Endothelial cell of umbilical vein (primary cell): ENCODE measurements at regions not wholly inside any gene's neighbourhood (a gene's known extent, or its start where the extent isn't known, plus 50 kb on each side); places are given as distances from the start of the nearest gene placed in this dataset.

Experiments
- BruUV-seq: library from RNA; stranded (reverse); fragments of 400-500 nt; replicated peaks from 2 replicates; lab custom pipeline; 2021; lab: Mats Ljungman, UMichigan
- CTCF ChIA-PET: fragments of 300-600, 350-600 bp; sonication (Branson Sonifier 250); formaldehyde crosslinking; loops from one replicate; lab custom pipeline; 2021; ENCODE audit warnings: antibody characterized with exemption, inconsistent platforms; lab: Charles Lee
- POLR2A ChIA-PET: fragments of 300-600, 350-600 bp; sonication (Branson Sonifier 250); formaldehyde crosslinking; loops from one replicate; lab custom pipeline; 2021; ENCODE audit warnings: antibody characterized with exemption, inconsistent platforms; lab: Charles Lee
- DNase-seq: peaks from one replicate; pipeline ENCODE4 v3.0.0-alpha.2; 2011; ENCODE audit warnings: low read depth, low spot score
- FAIRE-seq: peaks from 2 replicates; lab custom pipeline; 2011; peaks lifted over from hg19 to GRCh38; lab: Jason Lieb, UNC
- H2AFZ ChIP-seq: 2 replicates; pipeline ENCODE4 v1.6.0; 2012; ENCODE audit warnings: low read depth, low read length, control low read depth, inconsistent platforms
- H3K27ac ChIP-seq: 2 replicates; pipeline ENCODE4 v1.5.1; 2011; ENCODE audit warnings: low read depth, mild to moderate bottlenecking, control low read depth, low read length, moderate library complexity; ENCODE audit not compliant: insufficient read depth
- H3K27me3 ChIP-seq, 2 experiments: 2 replicates each; pipeline versions ENCODE4 v1.6.0 to v1.6.1; 2011; ENCODE audit warnings: low read length in 2 of 2, mixed read lengths in 1 of 2; ENCODE audit not compliant: control insufficient read depth in 2 of 2, insufficient read depth in 2 of 2
- H3K36me3 ChIP-seq, 2 experiments: 2 replicates in 1 of 2; 3 replicates in 1 of 2; pipeline ENCODE4 v1.5.1; 2011; ENCODE audit warnings: low read length in 2 of 2, mild to moderate bottlenecking in 1 of 2, moderate library complexity in 1 of 2; ENCODE audit not compliant: control insufficient read depth in 2 of 2, insufficient read depth in 2 of 2; ENCODE audit errors: extremely low read depth in 1 of 2
- H3K4me1 ChIP-seq: 3 replicates; pipeline ENCODE4 v1.5.1; 2011; ENCODE audit warnings: mild to moderate bottlenecking, low read length; ENCODE audit not compliant: control insufficient read depth, insufficient read depth; ENCODE audit errors: extremely low read depth
- H3K4me2 ChIP-seq: 2 replicates; pipeline ENCODE4 v1.6.1; 2011; ENCODE audit warnings: low read length, control low read depth, mixed read lengths; ENCODE audit not compliant: insufficient read depth
- H3K4me3 ChIP-seq, 3 experiments: fragments of 200-600 bp in 1 of 3; sonication (generic), shearing (Covaris generic) in 1 of 3; replicated peaks in 1 of 3; 2 replicates each; pipeline ENCODE4 v1.5.1; 2011 to 2016; ENCODE audit warnings: control low read depth in 3 of 3, low read length in 3 of 3, mild to moderate bottlenecking in 2 of 3, inconsistent platforms in 1 of 3, low read depth in 1 of 3, moderate library complexity in 1 of 3; ENCODE audit not compliant: insufficient read depth in 1 of 3
- H3K79me2 ChIP-seq: 2 replicates; pipeline ENCODE4 v1.6.0; 2012; ENCODE audit warnings: low read length, inconsistent platforms; ENCODE audit not compliant: control insufficient read depth, insufficient read depth
- H3K9ac ChIP-seq: replicated peaks from 2 replicates; pipeline ENCODE3; 2011; ENCODE audit warnings: low read length, control low read depth; ENCODE audit not compliant: insufficient read depth; ENCODE audit errors: extremely low read depth
- H3K9me1 ChIP-seq: replicated peaks from 3 replicates; pipeline ENCODE4 v1.6.0; 2011; ENCODE audit warnings: mild to moderate bottlenecking, low read length; ENCODE audit not compliant: control insufficient read depth, insufficient read depth; ENCODE audit errors: extremely low read depth
- H3K9me3 ChIP-seq: replicated peaks from 2 replicates; pipeline ENCODE4 v1.5.1; 2012; ENCODE audit warnings: low read length, inconsistent platforms; ENCODE audit not compliant: control insufficient read depth, insufficient read depth
- H4K20me1 ChIP-seq: replicated peaks from 2 replicates; pipeline ENCODE3; 2011; ENCODE audit warnings: mild to moderate bottlenecking, low read length; ENCODE audit not compliant: control insufficient read depth, insufficient read depth; ENCODE audit errors: extremely low read depth
- CTCF ChIP-seq, 2 donors: IDR thresholded peaks; 1 replicate in 1 of 2; 2 replicates in 1 of 2; pipeline ENCODE4 v1.5.1; 2011; ENCODE audit warnings: low read length in 2 of 2, mild to moderate bottlenecking in 2 of 2, moderate library complexity in 2 of 2, control low read depth in 1 of 2, inconsistent platforms in 1 of 2, low read depth in 1 of 2; ENCODE audit not compliant: insufficient read depth in 1 of 2; ENCODE audit errors: extremely low read depth in 1 of 2
- EZH2 ChIP-seq: IDR thresholded peaks from 2 replicates; pipeline ENCODE4 v1.6.1; 2012; ENCODE audit warnings: borderline replicate concordance, low read depth, mild to moderate bottlenecking, moderate library complexity, low read length, inconsistent platforms; ENCODE audit not compliant: severe bottlenecking
- FOS ChIP-seq: IDR thresholded peaks from 2 replicates; pipeline ENCODE4 v1.6.1; 2011; ENCODE audit warnings: mild to moderate bottlenecking, low read length, moderate library complexity, borderline replicate concordance; ENCODE audit not compliant: insufficient read depth
- GATA2 ChIP-seq: IDR thresholded peaks from 2 replicates; pipeline ENCODE4 v1.7.0; 2011; ENCODE audit warnings: low read depth, mild to moderate bottlenecking, moderate library complexity, mixed read lengths, low read length; ENCODE audit not compliant: insufficient read length, insufficient read depth
- JUN ChIP-seq: IDR thresholded peaks from 2 replicates; pipeline ENCODE4 v1.6.1; 2011; ENCODE audit warnings: borderline replicate concordance, low read depth; ENCODE audit not compliant: insufficient read length, insufficient read depth
- MYC ChIP-seq: IDR thresholded peaks from one replicate; pipeline ENCODE4 v1.6.1; 2011; ENCODE audit warnings: mild to moderate bottlenecking, low read depth, low read length
- POLR2A ChIP-seq: IDR thresholded peaks from 2 replicates; pipeline ENCODE4 v1.6.1; 2012; ENCODE audit warnings: low read depth, mild to moderate bottlenecking, control low read depth, low read length
- POLR2AphosphoS5 ChIP-seq: IDR thresholded peaks from 2 replicates; pipeline ENCODE4 v1.6.1; 2012; ENCODE audit warnings: low read depth, mild to moderate bottlenecking, control low read depth, low read length, moderate library complexity; ENCODE audit not compliant: insufficient read depth
- dilution Hi-C: fragments of 300-500 bp; cut with MboI; formaldehyde crosslinking; loops from one replicate; pipeline ENCODE4 v1.15.0; 2019; ENCODE audit warnings: low sequenced_read_pairs; ENCODE audit not compliant: extremely low pct_ligation_motif_present
- intact Hi-C: fragments of 100-400 bp; cut with micrococcal nuclease; formaldehyde crosslinking; loops from one replicate; pipeline ENCODE4 v1.10.0; 2022
- TF ChIP-seq, protein P1 (sequence below): IDR thresholded peaks from 2 replicates; pipeline ENCODE4 v1.6.1; 2011; ENCODE audit not compliant: insufficient read depth, insufficient read length

- Histone ChIP-seq H3K9me1 (no peaks in the 10 kb centered on the region), H3K4me1 (no peaks in the 10 kb centered on the region), H3K79me2 (no peaks in the 10 kb centered on the region), H3K4me3 (no peak overlapping the region), H3K36me3 (no peaks in the 10 kb centered on the region), H3K9ac (no peak overlapping the region), H4K20me1 (no peaks in the 10 kb centered on the region), H3K27me3 (no peaks in the 10 kb centered on the region), H3K27ac (no peak overlapping the region), H3K4me2 (no peak overlapping the region), H3K9me3 (no peaks in the 10 kb centered on the region), H2AFZ (no peak overlapping the region)
- POLR2A ChIA-PET = no interaction called here
- DNase-seq (no peak), FAIRE-seq (no peak)
- dilution Hi-C loops (no loop called here), intact Hi-C loops (no loop called here)
- CTCF ChIA-PET = no interaction called here
- no TSS peak for BruUV-seq
- TF ChIP-seq EZH2 = no peak
- no peak for TF ChIP-seq JUN
- no peak for TF ChIP-seq FOS
- no peak for TF ChIP-seq POLR2A
- TF ChIP-seq MYC = no peak
- TF ChIP-seq GATA2 = no peak
- TF ChIP-seq, protein P1, sequence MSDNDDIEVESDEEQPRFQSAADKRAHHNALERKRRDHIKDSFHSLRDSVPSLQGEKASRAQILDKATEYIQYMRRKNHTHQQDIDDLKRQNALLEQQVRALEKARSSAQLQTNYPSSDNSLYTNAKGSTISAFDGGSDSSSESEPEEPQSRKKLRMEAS = no peak
- TF ChIP-seq POLR2AphosphoS5 = no peak
- TF ChIP-seq CTCF (IDR thresholded peaks at IDR 0.05; ENCODE audit: extremely low read depth in 1 of 2, insufficient read depth in 1 of 2, low read depth in 1 of 2, low read length in 2 of 2) = no peak
Measured at GRCh38 chr7:52525772-52526341, 509.6 kb upstream of the POM121L12 start.
